ENCODE measurements at regions not wholly inside any gene's neighbourhood (a gene's known extent, or its start where the extent isn't known, plus 50 kb on each side); places are given as distances from the start of the nearest gene placed in this dataset.

DNA sequence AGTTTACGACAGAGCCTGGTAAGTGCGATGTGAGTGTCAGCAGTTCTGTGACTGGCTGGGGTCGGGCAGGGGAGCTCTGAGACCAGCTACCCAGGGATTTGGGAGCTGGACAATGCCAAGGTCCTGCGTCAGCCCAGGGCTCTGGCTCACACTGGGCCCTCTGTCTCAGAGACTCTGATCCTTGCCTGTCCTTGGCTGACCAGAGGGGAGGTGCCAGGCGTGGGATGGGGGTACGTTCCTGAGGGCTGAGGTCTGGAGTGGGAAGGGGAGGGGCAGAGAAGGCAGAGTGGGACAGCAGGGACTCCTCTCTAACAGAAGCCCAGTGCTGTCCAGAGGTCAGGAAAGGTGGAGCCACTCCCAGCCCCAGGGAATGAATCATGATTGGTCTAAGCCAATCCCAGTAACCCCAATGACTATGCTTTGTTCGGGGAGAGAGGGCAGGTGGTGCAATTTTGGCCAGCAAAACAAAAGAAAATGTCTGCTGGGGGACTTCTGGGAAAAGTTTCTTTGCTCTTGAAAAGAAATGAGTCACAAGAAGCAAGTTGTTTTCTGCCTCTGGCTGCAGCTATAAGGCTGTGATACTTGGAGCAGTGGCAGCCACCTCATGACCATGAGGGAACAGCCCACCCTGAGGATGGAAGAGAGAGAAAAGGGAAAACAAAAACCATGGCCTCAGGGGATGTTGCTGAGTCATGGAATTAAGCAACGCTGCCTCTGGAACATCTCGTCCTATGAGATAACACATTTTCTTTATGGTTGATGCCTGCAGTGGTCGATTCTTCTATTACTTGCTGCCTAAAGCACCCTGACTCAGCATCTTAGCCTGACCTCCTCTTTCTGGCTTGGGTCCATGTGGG is 108.3 kb downstream of the CHST1 start:
- no peak overlapping the region for H3K4me3 ChIP-seq (replicated peaks in 1 of 3; ENCODE audit: low read depth in 2 of 3, low read length in 3 of 3)
- no peak overlapping the region for H2AFZ ChIP-seq (ENCODE audit: insufficient read depth, low read depth, low read length, poor library complexity, severe bottlenecking)
- H3K4me1 ChIP-seq (ENCODE audit: control insufficient read depth in 1 of 2, insufficient read depth in 2 of 2, low read length in 2 of 2): no peaks in the 10 kb centered on the region
- Mint-ChIP-seq H3K9me3 (peaks cover 0 to 12% (median 3%) of the 10 kb centered on the region in 7 donors), H3K36me3 (no peaks in the 10 kb centered on the region), H3K4me3 (peak overlapping the region in 1 of 2 donors; percentile 32), H3K27me3 (ENCODE audit: low read depth in 3 of 3) (peaks cover 0 to 12% (median 9%) of the 10 kb centered on the region in 3 donors), H3K4me1 (peaks cover 7% of the 10 kb centered on the region), H3K27ac (no peak overlapping the region)
- TF ChIP-seq, protein P1, sequence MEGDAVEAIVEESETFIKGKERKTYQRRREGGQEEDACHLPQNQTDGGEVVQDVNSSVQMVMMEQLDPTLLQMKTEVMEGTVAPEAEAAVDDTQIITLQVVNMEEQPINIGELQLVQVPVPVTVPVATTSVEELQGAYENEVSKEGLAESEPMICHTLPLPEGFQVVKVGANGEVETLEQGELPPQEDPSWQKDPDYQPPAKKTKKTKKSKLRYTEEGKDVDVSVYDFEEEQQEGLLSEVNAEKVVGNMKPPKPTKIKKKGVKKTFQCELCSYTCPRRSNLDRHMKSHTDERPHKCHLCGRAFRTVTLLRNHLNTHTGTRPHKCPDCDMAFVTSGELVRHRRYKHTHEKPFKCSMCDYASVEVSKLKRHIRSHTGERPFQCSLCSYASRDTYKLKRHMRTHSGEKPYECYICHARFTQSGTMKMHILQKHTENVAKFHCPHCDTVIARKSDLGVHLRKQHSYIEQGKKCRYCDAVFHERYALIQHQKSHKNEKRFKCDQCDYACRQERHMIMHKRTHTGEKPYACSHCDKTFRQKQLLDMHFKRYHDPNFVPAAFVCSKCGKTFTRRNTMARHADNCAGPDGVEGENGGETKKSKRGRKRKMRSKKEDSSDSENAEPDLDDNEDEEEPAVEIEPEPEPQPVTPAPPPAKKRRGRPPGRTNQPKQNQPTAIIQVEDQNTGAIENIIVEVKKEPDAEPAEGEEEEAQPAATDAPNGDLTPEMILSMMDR (IDR thresholded peaks at IDR 0.05): no peak
- no peaks in the 10 kb centered on the region for H3K36me3 ChIP-seq (replicated peaks in 1 of 2; ENCODE audit: control insufficient read depth in 1 of 2, insufficient read depth in 2 of 2, low read length in 2 of 2)
- H3K4me2 ChIP-seq (replicated peaks; ENCODE audit: extremely low read depth, low read length, poor library complexity, severe bottlenecking): no peak overlapping the region
- WGBS (ENCODE audit: insufficient coverage): 80% methylated on average over 7 of the region's 10 CpGs
- DNase-seq: peak in 1 of 3 donors; percentile 3
- intact Hi-C loops (cut with micrococcal nuclease): no loop called here
- no peak overlapping the region for H3K27ac ChIP-seq (ENCODE audit: low read depth in 1 of 2, low read length in 2 of 2)
- no peaks in the 10 kb centered on the region for H3K79me2 ChIP-seq (ENCODE audit: insufficient read depth, low read length)
- H3K27me3 ChIP-seq (ENCODE audit: control insufficient read depth in 2 of 2, insufficient read depth in 2 of 2, low read length in 2 of 2): no peaks in the 10 kb centered on the region
- no peaks in the 10 kb centered on the region for H3K9me3 ChIP-seq (replicated peaks in 1 of 2; ENCODE audit: control insufficient read depth in 1 of 2, insufficient read depth in 1 of 2, low read length in 2 of 2)
- H3K9ac ChIP-seq (ENCODE audit: insufficient read depth, low read length, poor library complexity, severe bottlenecking): no peak overlapping the region
- no peaks in the 10 kb centered on the region for H4K20me1 ChIP-seq (ENCODE audit: insufficient read depth, low read length)

DNA sequence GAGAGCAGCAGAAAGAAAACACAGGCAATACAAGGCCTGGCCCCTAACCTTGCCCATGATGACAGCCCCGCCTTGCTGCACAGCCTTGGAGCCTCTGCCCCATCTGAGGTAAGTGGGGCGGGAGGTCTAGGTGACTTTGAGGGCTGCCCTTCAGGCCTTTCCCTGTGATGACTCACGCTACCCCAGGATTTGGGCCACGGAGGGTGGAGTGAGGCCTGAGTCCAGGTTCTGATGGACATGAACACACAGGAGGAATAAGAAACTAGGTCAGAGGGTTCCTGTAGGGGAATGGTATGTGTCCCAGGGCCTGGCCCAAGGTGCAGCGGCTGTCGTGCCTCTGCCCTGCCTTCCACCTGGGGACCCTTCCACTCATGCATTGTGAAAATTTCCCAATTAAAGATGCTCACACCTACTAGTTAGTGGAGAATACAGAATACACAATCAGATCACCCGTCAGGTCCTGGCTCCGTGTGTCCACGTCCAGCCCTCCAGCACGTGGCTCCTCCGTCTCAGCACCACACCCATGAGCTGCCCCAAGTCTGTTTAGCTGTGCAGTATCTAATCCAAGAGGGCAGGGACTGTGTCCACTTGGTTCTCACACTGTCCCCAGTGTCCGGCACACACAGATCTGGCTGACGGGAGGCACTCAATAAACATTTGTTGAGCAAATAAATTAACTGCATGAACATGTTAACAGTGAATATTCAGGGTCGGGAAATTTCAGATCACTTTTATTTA is 111.0 kb downstream of the CHST1 start:
- intact Hi-C loops (cut with micrococcal nuclease): no loop called here
- TF ChIP-seq, protein P1 (IDR thresholded peaks at IDR 0.05): no peak
- DNase-seq: no peak
- Mint-ChIP-seq H3K27me3 (ENCODE audit: low read depth in 3 of 3) (peaks cover 5 to 9% (median 8%) of the 10 kb centered on the region in 3 donors), H3K27ac (peak overlapping the region in 1 of 7 donors; percentile 3), H3K4me3 (no peak overlapping the region), H3K4me1 (peaks cover 7% of the 10 kb centered on the region), H3K9me3 (peaks cover 0 to 12% (median 3%) of the 10 kb centered on the region in 7 donors), H3K36me3 (no peaks in the 10 kb centered on the region)
- no peak overlapping the region for H3K4me2 ChIP-seq (replicated peaks; ENCODE audit: extremely low read depth, low read length, poor library complexity, severe bottlenecking)
- H3K9me3 ChIP-seq (replicated peaks in 1 of 2; ENCODE audit: control insufficient read depth in 1 of 2, insufficient read depth in 1 of 2, low read length in 2 of 2): no peaks in the 10 kb centered on the region
- no peak overlapping the region for H3K9ac ChIP-seq (ENCODE audit: insufficient read depth, low read length, poor library complexity, severe bottlenecking)
- no peaks in the 10 kb centered on the region for H4K20me1 ChIP-seq (ENCODE audit: insufficient read depth, low read length)
- H2AFZ ChIP-seq (ENCODE audit: insufficient read depth, low read depth, low read length, poor library complexity, severe bottlenecking): no peak overlapping the region
- no peak overlapping the region for H3K4me3 ChIP-seq (replicated peaks in 1 of 3; ENCODE audit: low read depth in 2 of 3, low read length in 3 of 3)
- no peaks in the 10 kb centered on the region for H3K79me2 ChIP-seq (ENCODE audit: insufficient read depth, low read length)
- H3K27me3 ChIP-seq (ENCODE audit: control insufficient read depth in 2 of 2, insufficient read depth in 2 of 2, low read length in 2 of 2): no peaks in the 10 kb centered on the region
- no peaks in the 10 kb centered on the region for H3K36me3 ChIP-seq (replicated peaks in 1 of 2; ENCODE audit: control insufficient read depth in 1 of 2, insufficient read depth in 2 of 2, low read length in 2 of 2)
- no peaks in the 10 kb centered on the region for H3K4me1 ChIP-seq (ENCODE audit: control insufficient read depth in 1 of 2, insufficient read depth in 2 of 2, low read length in 2 of 2)
- WGBS (ENCODE audit: insufficient coverage): 100% methylated on average over 7 of the region's 14 CpGs
- H3K27ac ChIP-seq (ENCODE audit: low read depth in 1 of 2, low read length in 2 of 2): no peak overlapping the region
